ENCODE measurements at regions not wholly inside any gene's neighbourhood (a gene's known extent, or its start where the extent isn't known, plus 50 kb on each side); places are given as distances from the start of the nearest gene placed in this dataset.
"Not testable (repeated sequence)": the region's sequence is repeated elsewhere in the genome, so short reads cannot be mapped to it uniquely, and the experiment has no call there.

- H3K27me3 ChIP-seq (ENCODE audit: control insufficient read depth in 2 of 2, insufficient read depth in 1 of 2, low read length in 1 of 2), result no peaks in the 10 kb centered on the region
- no peak for DNase-seq (ENCODE audit: low read depth in 6 of 9, low spot score in 9 of 9)
- no peaks in the 10 kb centered on the region for H3K36me3 ChIP-seq (ENCODE audit: control insufficient read depth in 2 of 2, insufficient read depth in 2 of 2, low read length in 1 of 2)
- no peaks in the 10 kb centered on the region for H3K9me3 ChIP-seq (ENCODE audit: control insufficient read depth in 2 of 2, insufficient read depth in 1 of 2, low read length in 1 of 2)
- no peak overlapping the region for H3K27ac ChIP-seq (ENCODE audit: low read depth in 1 of 2, low read length in 1 of 2)
- no peak overlapping the region for H3K4me3 ChIP-seq (ENCODE audit: low read length in 2 of 2)
- H3K4me1 ChIP-seq (ENCODE audit: control insufficient read depth in 2 of 2, insufficient read depth in 2 of 2, low read length in 2 of 2), result no peaks in the 10 kb centered on the region
- WGBS, result 62% methylated on average over 2 of the region's 2 CpGs
Measured at GRCh38 chr3:162568706-162569105, 1072.1 kb downstream of the OTOL1 start.

- Histone ChIP-seq H3K4me1 (ENCODE audit: control insufficient read depth in 2 of 2, insufficient read depth in 2 of 2, low read length in 2 of 2) (no peaks in the 10 kb centered on the region), H3K4me3 (ENCODE audit: low read length in 2 of 2) (no peak overlapping the region), H3K36me3 (ENCODE audit: control insufficient read depth in 2 of 2, insufficient read depth in 2 of 2, low read length in 1 of 2) (no peaks in the 10 kb centered on the region), H3K9me3 (ENCODE audit: control insufficient read depth in 2 of 2, insufficient read depth in 1 of 2, low read length in 1 of 2) (no peaks in the 10 kb centered on the region), H3K27ac (ENCODE audit: low read depth in 1 of 2, low read length in 1 of 2) (no peak overlapping the region), H3K27me3 (ENCODE audit: control insufficient read depth in 2 of 2, insufficient read depth in 1 of 2, low read length in 1 of 2) (no peaks in the 10 kb centered on the region)
- WGBS, result 51% methylated on average over 3 of the region's 3 CpGs
- no peak for DNase-seq (ENCODE audit: low read depth in 6 of 9, low spot score in 9 of 9)
Measured at GRCh38 chr3:162569314-162569713, 1072.7 kb downstream of the OTOL1 start.

GRCh38 chr3:162584986-162585385 lies 1088.4 kb downstream of the OTOL1 start:
- no peak overlapping the region for H3K4me3 ChIP-seq (ENCODE audit: low read length in 2 of 2)
- peaks cover 0 to 4% of the 10 kb centered on the region in 2 donors for H3K9me3 ChIP-seq (ENCODE audit: control insufficient read depth in 2 of 2, insufficient read depth in 1 of 2, low read length in 1 of 2)
- no peaks in the 10 kb centered on the region for H3K36me3 ChIP-seq (ENCODE audit: control insufficient read depth in 2 of 2, insufficient read depth in 2 of 2, low read length in 1 of 2)
- H3K4me1 ChIP-seq (ENCODE audit: control insufficient read depth in 2 of 2, insufficient read depth in 2 of 2, low read length in 2 of 2), result no peaks in the 10 kb centered on the region
- no peaks in the 10 kb centered on the region for H3K27me3 ChIP-seq (ENCODE audit: control insufficient read depth in 2 of 2, insufficient read depth in 1 of 2, low read length in 1 of 2)
- H3K27ac ChIP-seq (ENCODE audit: low read depth in 1 of 2, low read length in 1 of 2), result no peak overlapping the region
- DNase-seq (ENCODE audit: low read depth in 6 of 9, low spot score in 9 of 9), result no peak

- no peaks in the 10 kb centered on the region for H3K27me3 ChIP-seq (ENCODE audit: control insufficient read depth in 2 of 2, insufficient read depth in 1 of 2, low read length in 1 of 2)
- H3K9me3 ChIP-seq (ENCODE audit: control insufficient read depth in 2 of 2, insufficient read depth in 1 of 2, low read length in 1 of 2), result peaks cover 0 to 4% of the 10 kb centered on the region in 2 donors
- H3K4me1 ChIP-seq (ENCODE audit: control insufficient read depth in 2 of 2, insufficient read depth in 2 of 2, low read length in 2 of 2), result no peaks in the 10 kb centered on the region
- no peak for DNase-seq (ENCODE audit: low read depth in 6 of 9, low spot score in 9 of 9)
- WGBS, result 88% methylated on average over 4 of the region's 4 CpGs
- no peaks in the 10 kb centered on the region for H3K36me3 ChIP-seq (ENCODE audit: control insufficient read depth in 2 of 2, insufficient read depth in 2 of 2, low read length in 1 of 2)
- no peak overlapping the region for H3K27ac ChIP-seq (ENCODE audit: low read depth in 1 of 2, low read length in 1 of 2)
- H3K4me3 ChIP-seq (ENCODE audit: low read length in 2 of 2), result no peak overlapping the region
Measured at GRCh38 chr3:162586591-162586990, 1090.0 kb downstream of the OTOL1 start.

GRCh38 chr3:162597226-162597625 lies 1100.6 kb downstream of the OTOL1 start:
- H3K36me3 ChIP-seq (ENCODE audit: control insufficient read depth in 2 of 2, insufficient read depth in 2 of 2, low read length in 1 of 2), result no peaks in the 10 kb centered on the region
- H3K4me1 ChIP-seq (ENCODE audit: control insufficient read depth in 2 of 2, insufficient read depth in 2 of 2, low read length in 2 of 2), result no peaks in the 10 kb centered on the region
- WGBS, result 82% methylated on average over 1 of the region's 1 CpG
- no peak overlapping the region for H3K4me3 ChIP-seq (ENCODE audit: low read length in 2 of 2)
- DNase-seq (ENCODE audit: low read depth in 6 of 9, low spot score in 9 of 9), result no peak
- H3K27me3 ChIP-seq (ENCODE audit: control insufficient read depth in 2 of 2, insufficient read depth in 1 of 2, low read length in 1 of 2), result no peaks in the 10 kb centered on the region
- no peak overlapping the region for H3K27ac ChIP-seq (ENCODE audit: low read depth in 1 of 2, low read length in 1 of 2)
- H3K9me3 ChIP-seq (ENCODE audit: control insufficient read depth in 2 of 2, insufficient read depth in 1 of 2, low read length in 1 of 2), result peaks cover 0 to 11% of the 10 kb centered on the region in 2 donors

- peak in 1 of 9 donors; percentile 2 for DNase-seq (ENCODE audit: low read depth in 6 of 9, low spot score in 9 of 9)
- H3K27me3 ChIP-seq (ENCODE audit: control insufficient read depth in 2 of 2, insufficient read depth in 1 of 2, low read length in 1 of 2); H3K4me1 ChIP-seq (ENCODE audit: control insufficient read depth in 2 of 2, insufficient read depth in 2 of 2, low read length in 2 of 2); H3K36me3 ChIP-seq (ENCODE audit: control insufficient read depth in 2 of 2, insufficient read depth in 2 of 2, low read length in 1 of 2); H3K27ac ChIP-seq (ENCODE audit: low read depth in 1 of 2, low read length in 1 of 2); H3K4me3 ChIP-seq (ENCODE audit: low read length in 2 of 2): not testable (repeated sequence)
- WGBS, result 39% methylated on average over 4 of the region's 4 CpGs
- peaks cover 0 to 12% of the 10 kb centered on the region in 2 donors for H3K9me3 ChIP-seq (ENCODE audit: control insufficient read depth in 2 of 2, insufficient read depth in 1 of 2, low read length in 1 of 2)
Measured at GRCh38 chr3:162598500-162598899, 1101.9 kb downstream of the OTOL1 start.

- not testable (repeated sequence) for H3K27me3 ChIP-seq (ENCODE audit: control insufficient read depth in 2 of 2, insufficient read depth in 1 of 2, low read length in 1 of 2); H3K36me3 ChIP-seq (ENCODE audit: control insufficient read depth in 2 of 2, insufficient read depth in 2 of 2, low read length in 1 of 2); H3K27ac ChIP-seq (ENCODE audit: low read depth in 1 of 2, low read length in 1 of 2); DNase-seq (ENCODE audit: low read depth in 6 of 9, low spot score in 9 of 9); H3K4me1 ChIP-seq (ENCODE audit: control insufficient read depth in 2 of 2, insufficient read depth in 2 of 2, low read length in 2 of 2); H3K4me3 ChIP-seq (ENCODE audit: low read length in 2 of 2)
- 95% methylated on average over 27 of the region's 27 CpGs for WGBS
- peaks cover 0 to 15% of the 10 kb centered on the region in 2 donors for H3K9me3 ChIP-seq (ENCODE audit: control insufficient read depth in 2 of 2, insufficient read depth in 1 of 2, low read length in 1 of 2)
Measured at GRCh38 chr3:162599742-162600141, 1103.1 kb downstream of the OTOL1 start.

- Histone ChIP-seq H3K27me3 (ENCODE audit: control insufficient read depth in 2 of 2, insufficient read depth in 1 of 2, low read length in 1 of 2) (no peaks in the 10 kb centered on the region), H3K36me3 (ENCODE audit: control insufficient read depth in 2 of 2, insufficient read depth in 2 of 2, low read length in 1 of 2) (no peaks in the 10 kb centered on the region), H3K4me1 (ENCODE audit: control insufficient read depth in 2 of 2, insufficient read depth in 2 of 2, low read length in 2 of 2) (no peaks in the 10 kb centered on the region), H3K4me3 (ENCODE audit: low read length in 2 of 2) (no peak overlapping the region), H3K9me3 (ENCODE audit: control insufficient read depth in 2 of 2, insufficient read depth in 1 of 2, low read length in 1 of 2) (peaks cover 0 to 16% of the 10 kb centered on the region in 2 donors), H3K27ac (ENCODE audit: low read depth in 1 of 2, low read length in 1 of 2) (no peak overlapping the region)
- no peak for DNase-seq (ENCODE audit: low read depth in 6 of 9, low spot score in 9 of 9)
- 94% methylated on average over 6 of the region's 6 CpGs for WGBS
Measured at GRCh38 chr3:162601101-162601670, 1104.6 kb downstream of the OTOL1 start.

- H3K4me1 ChIP-seq (ENCODE audit: control insufficient read depth in 2 of 2, insufficient read depth in 2 of 2, low read length in 2 of 2), result no peaks in the 10 kb centered on the region
- no peaks in the 10 kb centered on the region for H3K36me3 ChIP-seq (ENCODE audit: control insufficient read depth in 2 of 2, insufficient read depth in 2 of 2, low read length in 1 of 2)
- H3K27ac ChIP-seq (ENCODE audit: low read depth in 1 of 2, low read length in 1 of 2), result no peak overlapping the region
- 93% methylated on average over 3 of the region's 3 CpGs for whole genome bisulfite sequencing
- no peak for DNase-seq (ENCODE audit: low read depth in 6 of 9, low spot score in 9 of 9)
- H3K27me3 ChIP-seq (ENCODE audit: control insufficient read depth in 2 of 2, insufficient read depth in 1 of 2, low read length in 1 of 2), result no peaks in the 10 kb centered on the region
- H3K9me3 ChIP-seq (ENCODE audit: control insufficient read depth in 2 of 2, insufficient read depth in 1 of 2, low read length in 1 of 2), result peaks cover 0 to 18% of the 10 kb centered on the region in 2 donors
- H3K4me3 ChIP-seq (ENCODE audit: low read length in 2 of 2), result no peak overlapping the region
Measured at GRCh38 chr3:162602619-162603018, 1106.0 kb downstream of the OTOL1 start.
